GM23338 (cell line): ENCODE measurements at regions not wholly inside any gene's neighbourhood (a gene's known extent, or its start where the extent isn't known, plus 50 kb on each side); places are given as distances from the start of the nearest gene placed in this dataset.

Source experiments
- ATAC-seq: fragments of 200-7000 bp; cut with Tn5 transposase; 3 replicates; pipeline ENCODE4 v1.9.1; 2020
- DNase-seq: peaks from one replicate; pipeline ENCODE4 v3.0.0-alpha.2; 2015; ENCODE audit warnings: low spot score
- H2AFZ ChIP-seq: fragments of 200-600 bp; sonication (generic); 2 replicates; pipeline ENCODE4 v1.8.0; 2016; ENCODE audit warnings: antibody characterized with exemption, mild to moderate bottlenecking, moderate library complexity
- H3F3A ChIP-seq: fragments of 200-600 bp; sonication (generic); replicated peaks from 2 replicates; pipeline ENCODE4 v1.8.0; 2017; ENCODE audit warnings: antibody characterized with exemption, mixed run types, low read depth
- H3K27ac ChIP-seq: fragments of 200-600 bp; sonication (generic); 2 replicates; pipeline ENCODE4 v1.6.1; 2016; ENCODE audit warnings: low read depth
- H3K27me3 ChIP-seq: fragments of 200-600 bp; sonication (generic); 2 replicates; pipeline ENCODE4 v1.8.0; 2016; ENCODE audit warnings: mild to moderate bottlenecking, mixed run types, moderate library complexity; ENCODE audit not compliant: insufficient read depth
- H3K36me3 ChIP-seq: fragments of 200-600 bp; sonication (generic); 2 replicates; pipeline ENCODE4 v1.8.0; 2016; ENCODE audit warnings: mild to moderate bottlenecking; ENCODE audit not compliant: insufficient read depth
- H3K4me1 ChIP-seq: fragments of 200-600 bp; sonication (generic); 2 replicates; pipeline ENCODE4 v1.8.0; 2016; ENCODE audit warnings: mild to moderate bottlenecking, moderate library complexity; ENCODE audit not compliant: insufficient read depth
- H3K4me2 ChIP-seq: fragments of 200-600 bp; sonication (generic); 2 replicates; pipeline ENCODE4 v1.7.1; 2017; ENCODE audit warnings: mixed run types
- H3K4me3 ChIP-seq: fragments of 200-600 bp; sonication (generic); 2 replicates; pipeline ENCODE4 v1.6.1; 2016; ENCODE audit warnings: mixed run types
- H3K79me2 ChIP-seq: fragments of 200-600 bp; sonication (generic); replicated peaks from 2 replicates; pipeline ENCODE4 v1.8.0; 2017; ENCODE audit warnings: mild to moderate bottlenecking; ENCODE audit not compliant: insufficient read depth
- H3K9me2 ChIP-seq: fragments of 200-600 bp; sonication (generic); 2 replicates; pipeline ENCODE4 v1.8.0; 2017; ENCODE audit not compliant: insufficient read depth
- H4K20me1 ChIP-seq: fragments of 200-600 bp; sonication (generic); replicated peaks from 2 replicates; pipeline ENCODE4 v1.8.0; 2017; ENCODE audit warnings: mild to moderate bottlenecking; ENCODE audit not compliant: insufficient read depth
- H3K27ac Mint-ChIP-seq: 2 replicates; pipeline ENCODE4 v1.8.0; 2020; ENCODE audit warnings: inconsistent platforms, mild to moderate bottlenecking, moderate library complexity, mixed read lengths
- H3K27me3 Mint-ChIP-seq: 3 replicates; pipeline ENCODE4 v1.8.0; 2022; ENCODE audit warnings: low read depth, mild to moderate bottlenecking, moderate library complexity, mixed read lengths, inconsistent platforms; ENCODE audit not compliant: insufficient read depth, poor library complexity
- H3K36me3 Mint-ChIP-seq: 3 replicates; pipeline ENCODE4 v1.8.0; 2021; ENCODE audit warnings: low read depth, mild to moderate bottlenecking, inconsistent platforms, moderate library complexity, mixed read lengths
- H3K4me1 Mint-ChIP-seq: 3 replicates; pipeline ENCODE4 v1.8.0; 2020; ENCODE audit warnings: mild to moderate bottlenecking, inconsistent platforms, mixed read lengths
- H3K4me3 Mint-ChIP-seq: 3 replicates; pipeline ENCODE4 v1.8.0; 2021; ENCODE audit warnings: moderate library complexity, mild to moderate bottlenecking, inconsistent platforms, mixed read lengths
- H3K9me3 Mint-ChIP-seq: 3 replicates; pipeline ENCODE4 v1.8.0; 2020; ENCODE audit warnings: moderate library complexity, mild to moderate bottlenecking, inconsistent platforms, mixed read lengths
- CREB1 ChIP-seq: fragments of 250-450 bp; sonication (Bioruptor Pico); IDR thresholded peaks from 2 replicates; pipeline ENCODE4 v1.5.0; 2020; ENCODE audit warnings: low read depth, mild to moderate bottlenecking, moderate library complexity
- ETS1 ChIP-seq: IDR thresholded peaks from 2 replicates; pipeline ENCODE4 v1.6.1; 2016; ENCODE audit warnings: antibody characterized with exemption
- JUNB ChIP-seq: IDR thresholded peaks from one replicate; pipeline ENCODE4 v1.6.1; 2016; ENCODE audit warnings: antibody characterized with exemption; ENCODE audit not compliant: unreplicated experiment
- NANOG ChIP-seq: IDR thresholded peaks from 2 replicates; pipeline ENCODE4 v1.6.1; 2016; ENCODE audit warnings: antibody characterized with exemption, borderline replicate concordance
- POLR2AphosphoS5 ChIP-seq: IDR thresholded peaks from 2 replicates; pipeline ENCODE4 v1.6.1; 2016; ENCODE audit warnings: antibody characterized with exemption, low read depth
- REST ChIP-seq: IDR thresholded peaks from one replicate; pipeline ENCODE4 v1.6.1; 2018; ENCODE audit warnings: antibody characterized with exemption; ENCODE audit not compliant: unreplicated experiment
- STAT1 ChIP-seq: IDR thresholded peaks from one replicate; pipeline ENCODE4 v1.6.1; 2016; ENCODE audit warnings: antibody characterized with exemption; ENCODE audit not compliant: unreplicated experiment
- ZNF331 ChIP-seq: fragments of 250-450 bp; sonication (Bioruptor Pico); IDR thresholded peaks from 2 replicates; pipeline ENCODE4 v1.5.0; 2020; ENCODE audit warnings: low read depth, mild to moderate bottlenecking, moderate library complexity
- TF ChIP-seq, protein P1 (sequence below): fragments of 250-450 bp; sonication (Bioruptor Pico); IDR thresholded peaks from 2 replicates; pipeline ENCODE4 v1.5.0; 2020; ENCODE audit warnings: mild to moderate bottlenecking, moderate library complexity
- TF ChIP-seq, protein P2 (sequence below), 2 experiments: fragments of 200-600 bp in 1 of 2; sonication (generic) in 1 of 2; conservative IDR thresholded peaks; 2 replicates each; pipeline versions ENCODE4 v1.5.1 to v1.6.1; 2016 to 2017; ENCODE audit warnings: antibody characterized with exemption in 2 of 2, low read depth in 2 of 2, mild to moderate bottlenecking in 2 of 2, moderate library complexity in 1 of 2

DNA sequence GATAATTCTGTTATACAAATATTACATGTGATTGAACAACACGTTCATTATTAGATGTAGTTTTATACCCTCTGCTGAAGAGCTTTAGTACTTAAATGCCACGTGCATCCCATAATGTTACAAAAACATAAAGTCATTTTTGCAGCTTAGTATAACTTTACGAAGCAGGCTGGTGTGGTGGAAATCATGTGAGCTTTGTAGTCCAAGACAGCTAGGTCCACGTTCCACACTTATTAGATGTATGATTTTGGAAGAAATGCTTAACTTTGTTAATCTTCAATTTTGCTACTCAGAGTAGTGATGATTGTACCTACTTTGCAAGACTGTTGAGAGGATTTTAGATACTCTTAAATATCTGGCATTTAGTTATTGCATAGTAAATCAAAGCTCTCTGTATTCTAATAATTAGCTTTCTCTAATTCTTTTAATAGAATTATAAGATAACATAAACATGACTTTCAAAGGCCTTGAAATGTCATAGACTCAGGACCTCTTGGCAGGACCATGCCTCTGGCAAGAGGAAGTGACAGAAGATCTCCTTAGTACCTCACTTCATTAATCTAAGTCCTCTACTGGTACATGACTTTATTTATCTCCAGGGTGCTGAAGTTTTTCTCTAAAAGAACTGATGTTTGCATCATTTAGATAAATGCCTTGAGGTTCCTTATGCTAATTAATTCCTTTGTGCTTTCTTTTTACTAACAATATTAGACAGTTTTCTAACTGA lies 153.7 kb downstream of the PCDH20 start (continued):
- TF ChIP-seq, protein P1, sequence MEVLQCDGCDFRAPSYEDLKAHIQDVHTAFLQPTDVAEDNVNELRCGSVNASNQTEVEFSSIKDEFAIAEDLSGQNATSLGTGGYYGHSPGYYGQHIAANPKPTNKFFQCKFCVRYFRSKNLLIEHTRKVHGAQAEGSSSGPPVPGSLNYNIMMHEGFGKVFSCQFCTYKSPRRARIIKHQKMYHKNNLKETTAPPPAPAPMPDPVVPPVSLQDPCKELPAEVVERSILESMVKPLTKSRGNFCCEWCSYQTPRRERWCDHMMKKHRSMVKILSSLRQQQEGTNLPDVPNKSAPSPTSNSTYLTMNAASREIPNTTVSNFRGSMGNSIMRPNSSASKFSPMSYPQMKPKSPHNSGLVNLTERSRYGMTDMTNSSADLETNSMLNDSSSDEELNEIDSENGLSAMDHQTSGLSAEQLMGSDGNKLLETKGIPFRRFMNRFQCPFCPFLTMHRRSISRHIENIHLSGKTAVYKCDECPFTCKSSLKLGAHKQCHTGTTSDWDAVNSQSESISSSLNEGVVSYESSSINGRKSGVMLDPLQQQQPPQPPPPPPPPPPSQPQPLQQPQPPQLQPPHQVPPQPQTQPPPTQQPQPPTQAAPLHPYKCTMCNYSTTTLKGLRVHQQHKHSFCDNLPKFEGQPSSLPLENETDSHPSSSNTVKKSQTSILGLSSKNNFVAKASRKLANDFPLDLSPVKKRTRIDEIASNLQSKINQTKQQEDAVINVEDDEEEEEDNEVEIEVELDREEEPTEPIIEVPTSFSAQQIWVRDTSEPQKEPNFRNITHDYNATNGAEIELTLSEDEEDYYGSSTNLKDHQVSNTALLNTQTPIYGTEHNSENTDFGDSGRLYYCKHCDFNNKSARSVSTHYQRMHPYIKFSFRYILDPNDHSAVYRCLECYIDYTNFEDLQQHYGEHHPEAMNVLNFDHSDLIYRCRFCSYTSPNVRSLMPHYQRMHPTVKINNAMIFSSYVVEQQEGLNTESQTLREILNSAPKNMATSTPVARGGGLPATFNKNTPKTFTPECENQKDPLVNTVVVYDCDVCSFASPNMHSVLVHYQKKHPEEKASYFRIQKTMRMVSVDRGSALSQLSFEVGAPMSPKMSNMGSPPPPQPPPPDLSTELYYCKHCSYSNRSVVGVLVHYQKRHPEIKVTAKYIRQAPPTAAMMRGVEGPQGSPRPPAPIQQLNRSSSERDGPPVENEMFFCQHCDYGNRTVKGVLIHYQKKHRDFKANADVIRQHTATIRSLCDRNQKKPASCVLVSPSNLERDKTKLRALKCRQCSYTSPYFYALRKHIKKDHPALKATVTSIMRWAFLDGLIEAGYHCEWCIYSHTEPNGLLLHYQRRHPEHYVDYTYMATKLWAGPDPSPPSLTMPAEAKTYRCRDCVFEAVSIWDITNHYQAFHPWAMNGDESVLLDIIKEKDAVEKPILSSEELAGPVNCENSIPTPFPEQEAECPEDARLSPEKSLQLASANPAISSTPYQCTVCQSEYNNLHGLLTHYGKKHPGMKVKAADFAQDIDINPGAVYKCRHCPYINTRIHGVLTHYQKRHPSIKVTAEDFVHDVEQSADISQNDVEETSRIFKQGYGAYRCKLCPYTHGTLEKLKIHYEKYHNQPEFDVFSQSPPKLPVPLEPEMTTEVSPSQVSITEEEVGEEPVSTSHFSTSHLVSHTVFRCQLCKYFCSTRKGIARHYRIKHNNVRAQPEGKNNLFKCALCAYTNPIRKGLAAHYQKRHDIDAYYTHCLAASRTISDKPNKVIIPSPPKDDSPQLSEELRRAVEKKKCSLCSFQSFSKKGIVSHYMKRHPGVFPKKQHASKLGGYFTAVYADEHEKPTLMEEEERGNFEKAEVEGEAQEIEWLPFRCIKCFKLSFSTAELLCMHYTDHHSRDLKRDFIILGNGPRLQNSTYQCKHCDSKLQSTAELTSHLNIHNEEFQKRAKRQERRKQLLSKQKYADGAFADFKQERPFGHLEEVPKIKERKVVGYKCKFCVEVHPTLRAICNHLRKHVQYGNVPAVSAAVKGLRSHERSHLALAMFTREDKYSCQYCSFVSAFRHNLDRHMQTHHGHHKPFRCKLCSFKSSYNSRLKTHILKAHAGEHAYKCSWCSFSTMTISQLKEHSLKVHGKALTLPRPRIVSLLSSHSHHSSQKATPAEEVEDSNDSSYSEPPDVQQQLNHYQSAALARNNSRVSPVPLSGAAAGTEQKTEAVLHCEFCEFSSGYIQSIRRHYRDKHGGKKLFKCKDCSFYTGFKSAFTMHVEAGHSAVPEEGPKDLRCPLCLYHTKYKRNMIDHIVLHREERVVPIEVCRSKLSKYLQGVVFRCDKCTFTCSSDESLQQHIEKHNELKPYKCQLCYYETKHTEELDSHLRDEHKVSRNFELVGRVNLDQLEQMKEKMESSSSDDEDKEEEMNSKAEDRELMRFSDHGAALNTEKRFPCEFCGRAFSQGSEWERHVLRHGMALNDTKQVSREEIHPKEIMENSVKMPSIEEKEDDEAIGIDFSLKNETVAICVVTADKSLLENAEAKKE (CRISPR knock-in tag) = no peak
- TF ChIP-seq JUNB = no peak
- TF ChIP-seq, protein P2, sequence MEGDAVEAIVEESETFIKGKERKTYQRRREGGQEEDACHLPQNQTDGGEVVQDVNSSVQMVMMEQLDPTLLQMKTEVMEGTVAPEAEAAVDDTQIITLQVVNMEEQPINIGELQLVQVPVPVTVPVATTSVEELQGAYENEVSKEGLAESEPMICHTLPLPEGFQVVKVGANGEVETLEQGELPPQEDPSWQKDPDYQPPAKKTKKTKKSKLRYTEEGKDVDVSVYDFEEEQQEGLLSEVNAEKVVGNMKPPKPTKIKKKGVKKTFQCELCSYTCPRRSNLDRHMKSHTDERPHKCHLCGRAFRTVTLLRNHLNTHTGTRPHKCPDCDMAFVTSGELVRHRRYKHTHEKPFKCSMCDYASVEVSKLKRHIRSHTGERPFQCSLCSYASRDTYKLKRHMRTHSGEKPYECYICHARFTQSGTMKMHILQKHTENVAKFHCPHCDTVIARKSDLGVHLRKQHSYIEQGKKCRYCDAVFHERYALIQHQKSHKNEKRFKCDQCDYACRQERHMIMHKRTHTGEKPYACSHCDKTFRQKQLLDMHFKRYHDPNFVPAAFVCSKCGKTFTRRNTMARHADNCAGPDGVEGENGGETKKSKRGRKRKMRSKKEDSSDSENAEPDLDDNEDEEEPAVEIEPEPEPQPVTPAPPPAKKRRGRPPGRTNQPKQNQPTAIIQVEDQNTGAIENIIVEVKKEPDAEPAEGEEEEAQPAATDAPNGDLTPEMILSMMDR (conservative IDR thresholded peaks at IDR 0.05; ENCODE audit: low read depth in 2 of 2) = no peak

GRCh38 chr13:61258185-61258584 lies 157.5 kb downstream of the PCDH20 start:
- Histone ChIP-seq H3K9me2 (no peaks in the 10 kb centered on the region), H3K36me3 (no peaks in the 10 kb centered on the region), H3K4me2 (no peak overlapping the region), H3K27ac (no peak overlapping the region), H3F3A (no peaks in the 10 kb centered on the region), H3K4me1 (no peaks in the 10 kb centered on the region), H3K4me3 (no peak overlapping the region), H3K27me3 (no peaks in the 10 kb centered on the region), H4K20me1 (no peaks in the 10 kb centered on the region), H2AFZ (no peak overlapping the region), H3K79me2 (no peaks in the 10 kb centered on the region)
- Mint-ChIP-seq H3K4me1 (peaks cover 10% of the 10 kb centered on the region; the same call in 2 of the 3 replicates), H3K9me3 (no peaks in the 10 kb centered on the region), H3K27ac (no peak overlapping the region), H3K4me3 (no peak overlapping the region), H3K36me3 (no peaks in the 10 kb centered on the region), H3K27me3 (no peaks in the 10 kb centered on the region)
- DNase-seq = no peak
- ATAC-seq = no peak
- TF ChIP-seq CREB1 (CRISPR knock-in tag) = no peak
- no peak for TF ChIP-seq REST
- TF ChIP-seq, protein P2 (conservative IDR thresholded peaks at IDR 0.05; ENCODE audit: low read depth in 2 of 2) = no peak
- TF ChIP-seq ZNF331 (CRISPR knock-in tag) = no peak
- no peak for TF ChIP-seq ETS1
- no peak for TF ChIP-seq STAT1
- TF ChIP-seq NANOG = no peak
- no peak for TF ChIP-seq POLR2AphosphoS5
